ENCODE measurements at regions not wholly inside any gene's neighbourhood (a gene's known extent, or its start where the extent isn't known, plus 50 kb on each side); places are given as distances from the start of the nearest gene placed in this dataset.

DNA sequence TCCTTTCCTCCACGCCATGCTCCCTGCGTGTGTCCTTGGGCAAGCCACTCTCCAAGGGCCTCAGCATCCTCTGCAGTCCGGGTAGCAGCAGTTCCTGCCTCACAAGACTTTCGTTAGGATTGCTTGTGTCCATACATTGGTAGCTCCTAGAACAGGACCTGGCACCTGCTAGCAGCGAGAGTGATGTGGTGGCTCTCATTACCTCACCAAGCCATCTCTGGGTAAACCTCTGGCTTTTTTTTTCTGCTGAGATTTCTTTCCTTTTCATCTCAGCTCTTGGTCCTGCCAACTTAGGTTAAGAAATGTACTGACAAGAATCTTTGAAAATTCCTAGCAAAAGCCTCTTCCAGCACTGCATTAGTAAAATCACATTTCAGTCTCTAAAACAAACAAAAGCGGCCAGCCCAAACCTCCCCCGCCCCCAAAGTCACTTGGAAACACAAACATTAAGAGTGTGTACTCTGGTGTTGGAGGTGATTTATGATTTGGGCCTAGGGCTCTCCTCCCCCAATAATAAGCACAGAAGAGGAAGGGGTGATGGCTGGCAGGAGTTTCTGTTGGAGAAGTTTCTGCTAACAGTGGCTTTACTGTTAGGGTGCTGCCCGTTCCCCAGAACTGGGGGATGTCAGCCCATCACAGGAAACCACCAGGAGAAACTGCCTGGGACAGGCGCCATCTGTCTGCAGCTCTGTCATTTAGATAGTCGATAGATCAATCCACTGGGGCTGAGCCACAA lies 199.2 kb downstream of the CD83 start:
- H3K9me3 ChIP-seq: no peaks in the 10 kb centered on the region
- no peak for DNase-seq
- TF ChIP-seq, protein P1, sequence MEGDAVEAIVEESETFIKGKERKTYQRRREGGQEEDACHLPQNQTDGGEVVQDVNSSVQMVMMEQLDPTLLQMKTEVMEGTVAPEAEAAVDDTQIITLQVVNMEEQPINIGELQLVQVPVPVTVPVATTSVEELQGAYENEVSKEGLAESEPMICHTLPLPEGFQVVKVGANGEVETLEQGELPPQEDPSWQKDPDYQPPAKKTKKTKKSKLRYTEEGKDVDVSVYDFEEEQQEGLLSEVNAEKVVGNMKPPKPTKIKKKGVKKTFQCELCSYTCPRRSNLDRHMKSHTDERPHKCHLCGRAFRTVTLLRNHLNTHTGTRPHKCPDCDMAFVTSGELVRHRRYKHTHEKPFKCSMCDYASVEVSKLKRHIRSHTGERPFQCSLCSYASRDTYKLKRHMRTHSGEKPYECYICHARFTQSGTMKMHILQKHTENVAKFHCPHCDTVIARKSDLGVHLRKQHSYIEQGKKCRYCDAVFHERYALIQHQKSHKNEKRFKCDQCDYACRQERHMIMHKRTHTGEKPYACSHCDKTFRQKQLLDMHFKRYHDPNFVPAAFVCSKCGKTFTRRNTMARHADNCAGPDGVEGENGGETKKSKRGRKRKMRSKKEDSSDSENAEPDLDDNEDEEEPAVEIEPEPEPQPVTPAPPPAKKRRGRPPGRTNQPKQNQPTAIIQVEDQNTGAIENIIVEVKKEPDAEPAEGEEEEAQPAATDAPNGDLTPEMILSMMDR (IDR thresholded peaks at IDR 0.05): no peak

DNA sequence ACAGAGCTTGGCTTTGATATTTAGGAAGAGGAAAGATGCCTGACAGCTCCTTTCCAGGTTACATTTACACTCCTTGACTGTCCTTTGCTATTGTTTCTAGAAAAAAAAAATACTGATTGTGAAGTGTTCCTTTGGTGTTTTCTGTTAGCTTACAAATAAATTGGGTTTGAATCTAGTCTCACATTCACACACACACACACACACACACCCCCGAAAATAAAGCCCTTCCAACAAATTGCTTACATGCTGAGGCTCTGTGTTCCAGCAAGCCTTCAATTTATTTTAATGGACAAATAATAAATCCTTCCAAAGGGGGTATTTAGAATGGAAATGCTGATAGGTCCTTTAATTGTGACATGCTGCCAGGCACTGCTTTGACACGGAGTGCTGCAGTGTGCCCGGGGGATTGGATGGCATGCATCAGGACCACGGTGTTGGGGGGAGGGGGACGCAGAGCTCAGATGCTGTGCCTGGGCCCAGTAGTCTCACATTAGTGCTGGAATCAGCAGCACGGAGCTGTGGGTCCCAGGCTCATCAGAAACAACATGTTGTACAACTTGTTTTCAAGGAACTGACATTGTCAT lies 199.9 kb downstream of the CD83 start:
- Histone ChIP-seq H3K4me3 (no peak overlapping the region), H3K9me3 (no peaks in the 10 kb centered on the region), H3K4me1 (no peaks in the 10 kb centered on the region), H3K27me3 (ENCODE audit: insufficient read depth in 3 of 3, low read length in 2 of 3) (no peaks in the 10 kb centered on the region), H3K27ac (no peak overlapping the region), H3K36me3 (ENCODE audit: insufficient read depth in 1 of 2, low read depth in 1 of 2) (no peaks in the 10 kb centered on the region)
- intact Hi-C loops (cut with DNase I): no loop called here
- 51 to 60% (median 58%) methylated on average over 6 of the region's 6 CpGs for WGBS, 3 donors
- ATAC-seq: no peak
- DNase-seq: no peak
- TF ChIP-seq, protein P1 (IDR thresholded peaks at IDR 0.05): no peak

More for the DNA sequence above, 199.2 kb downstream of the CD83 start:
- H3K27ac ChIP-seq: no peak overlapping the region
- intact Hi-C loops (cut with DNase I): no loop called here
- H3K4me3 ChIP-seq: no peak overlapping the region
- WGBS, 3 donors: 67 to 87% (median 80%) methylated on average over 10 of the region's 10 CpGs
- no peaks in the 10 kb centered on the region for H3K4me1 ChIP-seq
- H3K36me3 ChIP-seq (ENCODE audit: insufficient read depth in 1 of 2, low read depth in 1 of 2): no peaks in the 10 kb centered on the region
- no peaks in the 10 kb centered on the region for H3K27me3 ChIP-seq (ENCODE audit: insufficient read depth in 3 of 3, low read length in 2 of 3)
- no peak for ATAC-seq

DNA sequence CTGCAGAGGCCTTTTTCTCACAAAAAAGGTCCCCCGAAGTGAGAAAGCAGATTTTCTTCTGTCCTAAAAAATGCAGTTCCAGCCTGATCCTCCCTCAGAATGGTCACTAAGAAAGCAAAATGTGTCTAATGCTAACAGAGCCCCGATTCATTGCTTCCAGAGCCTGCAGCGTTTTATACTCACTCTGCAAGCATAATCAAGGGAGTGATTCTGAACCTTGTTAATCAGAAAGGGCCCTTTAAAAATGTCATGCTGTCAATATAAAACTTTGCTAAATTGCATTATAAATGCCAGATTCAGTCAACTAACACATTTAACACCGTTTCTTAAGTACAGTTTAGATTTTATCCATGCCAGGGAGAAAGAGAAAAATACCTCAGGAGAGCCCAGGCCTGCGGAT lies 202.8 kb downstream of the CD83 start:
- Histone ChIP-seq H3K27me3 (ENCODE audit: insufficient read depth in 3 of 3, low read length in 2 of 3) (no peaks in the 10 kb centered on the region), H3K4me3 (no peak overlapping the region), H3K36me3 (ENCODE audit: insufficient read depth in 1 of 2, low read depth in 1 of 2) (no peaks in the 10 kb centered on the region), H3K9me3 (no peaks in the 10 kb centered on the region), H3K27ac (no peak overlapping the region), H3K4me1 (no peaks in the 10 kb centered on the region)
- no peak for DNase-seq
- TF ChIP-seq, protein P1 (IDR thresholded peaks at IDR 0.05): no peak
- intact Hi-C loops (cut with DNase I): no loop called here
- WGBS, 3 donors: 82 to 87% (median 83%) methylated on average over 5 of the region's 5 CpGs
- no peak for ATAC-seq

DNA sequence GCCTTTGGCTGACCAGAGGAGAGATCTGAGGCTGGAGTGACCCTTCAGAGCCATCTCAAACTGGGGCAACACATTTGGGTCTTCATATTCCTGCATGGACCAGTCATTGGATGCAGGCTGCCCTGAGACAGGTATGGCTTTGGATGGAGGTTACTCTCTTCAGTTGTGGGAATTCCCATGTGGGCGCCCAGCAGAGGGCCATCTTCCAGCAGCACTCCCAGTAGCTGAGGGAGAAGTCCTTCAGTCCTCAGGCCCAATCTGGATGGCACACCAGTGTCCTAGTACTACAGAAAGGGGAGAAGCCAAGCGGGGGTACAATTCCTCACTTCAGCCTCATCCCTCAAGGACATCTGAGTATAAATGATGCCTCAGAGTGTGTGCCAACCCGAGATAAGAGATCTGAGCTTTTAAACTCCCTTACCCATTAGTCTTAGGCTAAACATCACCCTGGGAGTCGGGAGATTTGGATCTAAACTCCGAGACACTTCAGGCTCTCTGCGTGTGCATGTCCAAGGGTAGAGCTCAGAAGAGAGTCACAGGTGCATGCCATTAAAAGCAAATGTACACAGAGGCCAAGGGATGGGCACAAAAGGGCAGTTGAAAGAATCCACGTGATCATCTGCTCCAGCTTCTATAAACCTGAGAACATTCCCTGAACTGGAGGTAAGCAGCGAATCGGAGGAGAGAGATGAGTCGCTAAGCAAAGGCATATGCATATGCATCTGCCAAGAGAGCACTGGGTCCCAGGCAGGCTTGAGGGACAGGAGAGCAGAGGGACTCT lies 204.6 kb downstream of the CD83 start:
- no peaks in the 10 kb centered on the region for H3K9me3 ChIP-seq
- no peak overlapping the region for H3K4me3 ChIP-seq
- H3K27ac ChIP-seq: no peak overlapping the region
- ATAC-seq (no peak), DNase-seq (no peak)
- WGBS, 3 donors: 91 to 95% (median 93%) methylated on average over 10 of the region's 10 CpGs
- H3K4me1 ChIP-seq: no peaks in the 10 kb centered on the region
- TF ChIP-seq, protein P1 (IDR thresholded peaks at IDR 0.05): no peak
- no peaks in the 10 kb centered on the region for H3K36me3 ChIP-seq (ENCODE audit: insufficient read depth in 1 of 2, low read depth in 1 of 2)
- intact Hi-C loops (cut with DNase I): no loop called here
- H3K27me3 ChIP-seq (ENCODE audit: insufficient read depth in 3 of 3, low read length in 2 of 3): no peaks in the 10 kb centered on the region
